Fibroblast of mammary gland (primary cell): ENCODE measurements at regions not wholly inside any gene's neighbourhood (a gene's known extent, or its start where the extent isn't known, plus 50 kb on each side); places are given as distances from the start of the nearest gene placed in this dataset.
A peak's percentile ranks its signal among the peaks of the same experiment; 100 is the strongest.
"Not testable (repeated sequence)": the region's sequence is repeated elsewhere in the genome, so short reads cannot be mapped to it uniquely, and the experiment has no call there.

Source experiments
- DNase-seq: peaks from one replicate; pipeline ENCODE4 v3.0.0-alpha.2; 2010; ENCODE audit warnings: low read depth
- H3K4me3 ChIP-seq: 2 replicates; pipeline ENCODE4 v1.5.1; 2011; ENCODE audit warnings: low read depth, mild to moderate bottlenecking, low read length, moderate library complexity; ENCODE audit not compliant: control insufficient read depth
- CTCF ChIP-seq: conservative IDR thresholded peaks from 2 replicates; pipeline ENCODE4 v1.5.1; 2011; ENCODE audit warnings: low read depth, low read length, inconsistent platforms; ENCODE audit not compliant: control insufficient read depth, insufficient read depth

GRCh38 chr3:28140664-28141063 lies 100.8 kb upstream of the CMC1 start:
- no peak for DNase-seq
- no peak for TF ChIP-seq CTCF
- H3K4me3 ChIP-seq = no peak overlapping the region

- no peak for DNase-seq
- TF ChIP-seq CTCF = no peak
- no peak overlapping the region for H3K4me3 ChIP-seq
These were observed 91.5 kb upstream of the CMC1 start for GRCh38 chr3:28149960-28150359.

GRCh38 chr3:28150465-28151206 lies 90.8 kb upstream of the CMC1 start:
- no peak for TF ChIP-seq CTCF
- H3K4me3 ChIP-seq = no peak overlapping the region
- peak; percentile 18 for DNase-seq

- TF ChIP-seq CTCF = no peak
- DNase-seq = no peak
- no peak overlapping the region for H3K4me3 ChIP-seq
These were observed 90.2 kb upstream of the CMC1 start for GRCh38 chr3:28151207-28151550.

- H3K4me3 ChIP-seq = no peak overlapping the region
- no peak for TF ChIP-seq CTCF
- no peak for DNase-seq
These were observed 89.7 kb upstream of the CMC1 start for GRCh38 chr3:28151608-28152228.

GRCh38 chr3:28155631-28156030 lies 85.8 kb upstream of the CMC1 start:
- DNase-seq = no peak
- no peak overlapping the region for H3K4me3 ChIP-seq
- no peak for TF ChIP-seq CTCF

GRCh38 chr3:28156599-28156998 lies 84.8 kb upstream of the CMC1 start:
- not testable (repeated sequence) for H3K4me3 ChIP-seq

More at GRCh38 chr3:28156599-28156998, 84.8 kb upstream of the CMC1 start:
- not testable (repeated sequence) for DNase-seq
